NCI-H1092 treated with DMSO at 0.1 percent for 48 hours (cell line): ENCODE measurements at regions not wholly inside any gene's neighbourhood (a gene's known extent, or its start where the extent isn't known, plus 50 kb on each side); places are given as distances from the start of the nearest gene placed in this dataset.

Experiments
- DNase-seq: peaks from one replicate; lab custom pipeline; 2025; lab: John Stamatoyannopoulos, UW

GRCh38 chr2:46850742-46851141 lies 64.9 kb downstream of the MCFD2 start:
- DNase-seq = no peak

GRCh38 chr2:46849721-46850556 lies 65.7 kb downstream of the MCFD2 start:
- DNase-seq = peak; percentile 16

- peak; percentile 0 for DNase-seq
Observed at GRCh38 chr2:46849046-46849715, 66.4 kb downstream of the MCFD2 start.

- no peak for DNase-seq
Observed at GRCh38 chr2:46848447-46848846, 67.2 kb downstream of the MCFD2 start.

DNA sequence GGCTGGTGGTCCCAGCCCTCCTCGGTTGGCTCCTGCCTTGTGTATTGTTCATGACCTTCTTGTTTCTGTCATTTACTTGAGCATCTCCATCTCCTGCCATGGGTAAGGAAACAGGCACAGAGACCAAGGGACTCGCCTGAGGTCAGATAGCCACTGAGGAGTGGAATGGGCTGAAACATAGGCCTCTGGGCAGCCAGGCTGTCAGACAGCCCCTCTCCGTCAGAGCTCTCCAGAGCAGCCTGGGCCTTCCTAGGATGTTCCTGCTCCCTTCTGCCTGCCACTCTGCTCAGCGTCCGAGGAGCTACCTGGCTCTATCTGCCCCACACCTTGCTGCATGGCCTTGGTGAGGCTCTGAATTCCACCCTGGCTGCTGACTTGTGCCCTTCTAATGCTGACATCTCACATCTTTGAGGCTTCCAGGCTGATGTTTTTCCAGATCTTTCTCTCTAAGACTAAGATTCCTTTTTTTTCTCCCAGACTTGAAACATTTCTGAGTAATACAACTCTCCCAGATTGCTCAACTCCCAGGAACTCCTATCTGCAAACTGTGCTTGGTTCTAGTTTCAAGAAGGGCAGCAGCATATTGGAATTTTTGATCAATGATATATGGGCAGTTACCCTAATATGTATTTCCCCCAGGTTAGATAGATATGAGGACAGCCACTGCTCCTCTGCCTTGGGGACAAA lies 67.7 kb downstream of the MCFD2 start:
- DNase-seq = no peak

GRCh38 chr2:46847185-46847710 lies 68.4 kb downstream of the MCFD2 start:
- DNase-seq = peak; percentile 95

DNA sequence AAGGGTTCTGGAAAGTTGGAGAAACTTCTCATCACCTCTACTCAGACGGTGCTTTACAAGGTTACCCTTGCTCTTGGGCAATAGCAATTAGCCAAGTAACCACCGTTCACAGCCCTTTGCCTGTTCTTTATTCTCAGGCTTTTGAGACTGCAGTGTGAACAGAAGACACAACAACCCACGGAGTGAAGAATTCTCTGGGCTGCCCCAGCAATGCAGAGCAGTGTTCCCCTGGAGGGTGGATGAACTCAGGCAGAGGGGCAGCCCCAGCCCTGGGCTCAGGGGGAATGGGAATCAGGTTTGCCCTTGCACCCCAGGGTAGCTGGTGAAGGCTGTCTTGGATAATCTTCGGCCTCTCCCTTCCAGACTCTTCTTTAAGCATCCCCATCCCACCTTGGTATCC lies 69.1 kb downstream of the MCFD2 start:
- DNase-seq = no peak

- DNase-seq = peak; percentile 0
Observed at GRCh38 chr2:46845542-46846486, 69.8 kb downstream of the MCFD2 start.

- DNase-seq = no peak
Observed at GRCh38 chr2:46844443-46844842, 71.2 kb downstream of the MCFD2 start.

DNA sequence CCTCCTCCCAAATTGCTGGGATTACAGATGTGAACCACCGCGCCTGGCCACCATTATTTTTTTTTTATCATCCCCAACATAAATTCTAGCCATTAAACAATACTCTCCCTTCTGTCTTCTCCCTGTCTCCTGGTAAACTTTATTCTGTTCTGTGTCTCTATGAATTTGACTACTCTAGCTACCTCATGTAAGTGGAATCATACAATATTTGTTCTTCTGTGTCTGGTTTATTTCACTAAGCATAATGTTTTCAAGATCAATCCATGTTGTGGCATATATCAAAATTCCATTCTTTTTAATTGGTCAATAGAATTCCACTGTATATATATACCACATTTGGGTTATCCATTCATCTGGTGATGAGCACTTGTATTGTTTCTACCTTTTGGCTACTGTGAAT lies 71.6 kb downstream of the MCFD2 start:
- DNase-seq = no peak

DNA sequence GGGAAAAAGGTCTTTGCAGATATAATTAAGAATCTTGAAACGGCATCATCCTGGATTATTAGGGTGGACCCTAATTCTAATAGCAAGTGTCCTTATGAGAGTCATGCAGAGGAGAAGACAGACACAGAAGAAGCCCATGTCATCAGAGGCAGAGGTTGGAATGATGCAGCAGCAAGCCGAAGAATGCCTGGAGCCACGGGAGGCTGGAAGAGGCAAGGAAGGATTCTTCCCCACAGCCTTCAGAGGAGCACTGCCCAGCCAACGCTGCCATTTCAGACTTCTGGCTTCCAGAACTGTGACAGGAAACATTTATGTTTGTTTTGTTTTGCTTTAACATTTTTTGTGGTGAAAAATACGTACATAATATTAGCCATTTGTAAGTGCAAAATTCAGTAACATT lies 72.3 kb downstream of the MCFD2 start:
- DNase-seq = no peak

GRCh38 chr2:46842876-46843275 lies 72.7 kb downstream of the MCFD2 start:
- DNase-seq = no peak

- DNase-seq = no peak
Observed at GRCh38 chr2:46841621-46842020, 74.0 kb downstream of the MCFD2 start.

GRCh38 chr2:46839045-46839444 lies 76.6 kb downstream of the MCFD2 start:
- no peak for DNase-seq

GRCh38 chr2:46837704-46838103 lies 77.9 kb downstream of the MCFD2 start:
- DNase-seq = no peak

- no peak for DNase-seq
Observed at GRCh38 chr2:46837112-46837454, 78.5 kb downstream of the MCFD2 start.

GRCh38 chr2:46836295-46837111 lies 79.1 kb downstream of the MCFD2 start:
- no peak for DNase-seq

DNA sequence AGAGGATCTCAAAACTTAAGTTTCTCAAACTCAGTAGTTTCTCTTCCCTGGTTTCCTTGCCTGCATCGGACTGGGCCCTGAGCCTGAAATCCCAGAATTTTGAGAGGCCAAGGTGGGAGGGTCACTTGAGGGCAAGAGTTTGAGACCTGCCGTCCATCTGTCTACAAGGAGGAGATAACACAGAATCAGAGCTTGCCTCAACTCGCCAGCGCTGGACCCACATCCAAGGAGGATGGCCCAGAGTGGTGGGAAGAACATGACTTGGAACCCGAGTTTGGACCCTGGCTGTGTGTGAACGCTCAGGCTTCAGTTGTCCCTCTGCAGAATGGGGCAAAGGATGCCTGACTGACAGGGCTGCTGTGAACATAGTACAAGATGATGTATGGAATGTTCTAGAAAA lies 80.1 kb downstream of the MCFD2 start:
- no peak for DNase-seq

GRCh38 chr2:46832543-46832942 lies 83.1 kb downstream of the MCFD2 start:
- DNase-seq = no peak

- no peak for DNase-seq
Observed at GRCh38 chr2:46831869-46832265, 83.7 kb downstream of the MCFD2 start.
